SK-N-DZ (cell line): ENCODE measurements at regions not wholly inside any gene's neighbourhood (a gene's known extent, or its start where the extent isn't known, plus 50 kb on each side); places are given as distances from the start of the nearest gene placed in this dataset.

Source experiments
- DNase-seq: peaks from one replicate; pipeline ENCODE4 v3.0.0-alpha.2; 2015; ENCODE audit warnings: low spot score

GRCh38 chr6:71513036-71513435 is 224.4 kb downstream of the OGFRL1 start:
- DNase-seq, result no peak

- DNase-seq, result no peak
Measured at GRCh38 chr6:71523548-71523947, 234.9 kb downstream of the OGFRL1 start.

- DNase-seq, result no peak
Measured at GRCh38 chr6:71524201-71524600, 235.6 kb downstream of the OGFRL1 start.

GRCh38 chr6:71527886-71528285 is 239.3 kb downstream of the OGFRL1 start:
- DNase-seq, result no peak

GRCh38 chr6:71529026-71529425 is 240.4 kb downstream of the OGFRL1 start:
- DNase-seq, result no peak

GRCh38 chr6:71529769-71530168 is 241.2 kb downstream of the OGFRL1 start:
- peak; percentile 58 for DNase-seq

GRCh38 chr6:71531006-71531405 is 242.4 kb downstream of the OGFRL1 start:
- no peak for DNase-seq

GRCh38 chr6:71531841-71532240 is 243.2 kb downstream of the OGFRL1 start:
- no peak for DNase-seq

- DNase-seq, result no peak
Measured at GRCh38 chr6:71533939-71534379, 245.3 kb downstream of the OGFRL1 start.

GRCh38 chr6:71534921-71535320 is 246.3 kb downstream of the OGFRL1 start:
- no peak for DNase-seq

- no peak for DNase-seq
Measured at GRCh38 chr6:71537717-71538116, 249.1 kb downstream of the OGFRL1 start.

- no peak for DNase-seq
Measured at GRCh38 chr6:71544028-71544427, 255.4 kb downstream of the OGFRL1 start.

- DNase-seq, result no peak
Measured at GRCh38 chr6:71544906-71545305, 256.3 kb downstream of the OGFRL1 start.

- DNase-seq, result no peak
Measured at GRCh38 chr6:71545905-71546304, 257.3 kb downstream of the OGFRL1 start.

GRCh38 chr6:71551798-71552197 is 263.2 kb downstream of the OGFRL1 start:
- no peak for DNase-seq

GRCh38 chr6:71556141-71556540 is 267.5 kb downstream of the OGFRL1 start:
- no peak for DNase-seq

GRCh38 chr6:71558974-71559373 is 270.4 kb downstream of the OGFRL1 start:
- no peak for DNase-seq

GRCh38 chr6:71567562-71567961 is 279.0 kb downstream of the OGFRL1 start:
- DNase-seq, result no peak

GRCh38 chr6:71577766-71578165 is 289.2 kb downstream of the OGFRL1 start:
- no peak for DNase-seq

GRCh38 chr6:71579902-71580301 is 291.3 kb downstream of the OGFRL1 start:
- no peak for DNase-seq

GRCh38 chr6:71582820-71583219 is 294.2 kb downstream of the OGFRL1 start:
- no peak for DNase-seq

GRCh38 chr6:71584712-71585436 is 296.3 kb downstream of the OGFRL1 start:
- DNase-seq, result no peak

GRCh38 chr6:71585472-71585871 is 296.9 kb downstream of the OGFRL1 start:
- DNase-seq, result no peak

GRCh38 chr6:71588490-71588889 is 297.9 kb upstream of the RIMS1 start:
- no peak for DNase-seq
